Activated naive CD8-positive, alpha-beta T cell treated with anti-CD3 and anti-CD28 coated beads for 36 hours (primary cell): ENCODE measurements at regions not wholly inside any gene's neighbourhood (a gene's known extent, or its start where the extent isn't known, plus 50 kb on each side); places are given as distances from the start of the nearest gene placed in this dataset.

Source experiments
- DNase-seq: peaks from one replicate; pipeline ENCODE4 v3.0.0; 2021
- H3K27ac Mint-ChIP-seq: one replicate; pipeline ENCODE4 v1.8.0; 2022; ENCODE audit warnings: mild to moderate bottlenecking, moderate library complexity, mixed read lengths
- H3K27me3 Mint-ChIP-seq: one replicate; pipeline ENCODE4 v1.8.0; 2022; ENCODE audit warnings: mild to moderate bottlenecking, mixed read lengths
- H3K36me3 Mint-ChIP-seq: one replicate; pipeline ENCODE4 v1.8.0; 2021; ENCODE audit warnings: mild to moderate bottlenecking, mixed read lengths
- H3K4me1 Mint-ChIP-seq: one replicate; pipeline ENCODE4 v1.8.0; 2021; ENCODE audit warnings: mixed read lengths
- H3K4me3 Mint-ChIP-seq: one replicate; pipeline ENCODE4 v1.8.0; 2022; ENCODE audit warnings: mild to moderate bottlenecking, moderate library complexity, mixed read lengths
- H3K9me3 Mint-ChIP-seq: one replicate; pipeline ENCODE4 v1.8.0; 2022; ENCODE audit warnings: mixed read lengths

DNA sequence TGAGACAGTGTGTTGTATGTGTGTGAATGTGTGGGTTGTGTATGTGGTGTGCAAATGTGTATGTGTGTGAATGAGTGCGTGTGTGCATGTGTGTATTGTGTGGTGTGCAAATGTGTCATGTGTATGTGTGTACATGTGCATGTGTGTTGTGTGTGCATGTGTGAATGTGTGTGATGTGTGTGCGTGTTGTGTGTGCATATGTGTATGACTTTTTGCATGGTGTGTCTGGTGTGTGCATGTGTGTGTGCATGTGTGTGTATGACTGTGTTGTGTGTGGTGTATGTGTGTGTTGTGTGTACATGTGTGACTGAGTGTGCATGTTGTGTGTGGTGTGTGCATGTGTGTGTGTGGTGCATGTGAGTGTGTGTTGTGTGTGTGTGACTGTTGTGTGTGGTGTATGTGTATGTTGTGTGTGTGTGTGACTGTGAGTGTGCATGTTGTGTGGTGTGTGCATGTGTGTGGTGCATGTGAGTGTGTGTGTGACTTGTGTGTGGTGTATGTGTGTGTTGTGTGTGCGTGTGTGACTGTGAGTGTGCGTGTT is 268.3 kb downstream of the DCDC2C start:
- DNase-seq, result no peak
- H3K9me3 Mint-ChIP-seq, result no peaks in the 10 kb centered on the region
- H3K4me3 Mint-ChIP-seq, result no peak overlapping the region
- no peak overlapping the region for H3K27ac Mint-ChIP-seq
- no peaks in the 10 kb centered on the region for H3K4me1 Mint-ChIP-seq
- no peaks in the 10 kb centered on the region for H3K36me3 Mint-ChIP-seq
- H3K27me3 Mint-ChIP-seq, result no peaks in the 10 kb centered on the region

- H3K27me3 Mint-ChIP-seq, result no peaks in the 10 kb centered on the region
- DNase-seq, result no peak
Measured at GRCh38 chr2:3972377-3972776, 269.0 kb downstream of the DCDC2C start.

DNA sequence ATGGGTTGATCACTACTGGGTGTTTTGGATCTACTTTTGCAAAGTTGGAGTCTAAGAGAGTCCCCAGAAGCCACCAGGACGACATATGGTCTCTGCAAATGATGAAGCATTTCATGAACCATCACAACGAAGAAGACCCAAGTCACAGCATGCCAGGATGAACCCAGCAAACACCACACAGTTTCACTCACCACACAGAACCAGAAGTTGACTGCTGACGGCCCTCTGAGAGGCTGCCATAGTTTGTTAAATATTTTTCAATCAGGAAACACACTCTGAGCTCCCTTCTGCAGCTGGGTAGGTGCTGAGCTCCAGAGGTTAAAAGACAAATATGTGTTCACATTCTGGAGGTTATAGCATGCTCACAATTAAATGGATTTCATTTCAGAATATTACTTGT is 271.4 kb downstream of the DCDC2C start:
- DNase-seq, result no peak
- no peaks in the 10 kb centered on the region for H3K36me3 Mint-ChIP-seq
- no peak overlapping the region for H3K4me3 Mint-ChIP-seq
- H3K4me1 Mint-ChIP-seq, result no peaks in the 10 kb centered on the region
- peaks cover 4% of the 10 kb centered on the region for H3K9me3 Mint-ChIP-seq
- H3K27me3 Mint-ChIP-seq, result no peaks in the 10 kb centered on the region
- H3K27ac Mint-ChIP-seq, result no peak overlapping the region

More at GRCh38 chr2:3972377-3972776, 269.0 kb downstream of the DCDC2C start:
- H3K4me1 Mint-ChIP-seq, result no peaks in the 10 kb centered on the region
- H3K9me3 Mint-ChIP-seq, result no peaks in the 10 kb centered on the region
- H3K4me3 Mint-ChIP-seq, result no peak overlapping the region
- no peak overlapping the region for H3K27ac Mint-ChIP-seq
- no peaks in the 10 kb centered on the region for H3K36me3 Mint-ChIP-seq

DNA sequence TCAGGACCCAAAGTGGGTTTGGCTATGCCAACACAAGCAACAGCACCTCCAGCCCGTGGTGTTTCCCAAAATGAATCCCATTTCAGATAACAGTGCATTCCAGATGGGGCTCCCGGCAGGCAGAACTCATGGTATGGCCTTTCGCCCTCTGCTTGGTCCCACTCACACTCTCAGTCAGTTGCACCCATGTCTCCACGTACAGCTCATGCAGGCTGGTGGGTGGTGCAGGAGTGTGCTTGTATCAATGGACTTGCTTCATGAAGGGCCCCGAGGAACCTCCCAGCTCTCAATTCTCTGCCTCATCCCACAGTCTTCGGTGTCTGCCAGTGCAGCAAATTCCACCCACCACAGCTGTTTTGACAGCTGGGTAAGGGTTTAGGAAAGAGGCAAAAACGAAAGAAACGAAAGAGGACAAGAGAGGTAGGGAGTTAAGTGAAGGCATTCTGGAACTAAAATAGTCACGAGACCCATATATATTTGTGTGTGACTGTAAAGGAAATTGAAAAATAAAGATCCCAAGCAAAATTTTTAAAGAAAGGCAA is 278.1 kb downstream of the DCDC2C start:
- Mint-ChIP-seq H3K4me1 (no peaks in the 10 kb centered on the region), H3K36me3 (no peaks in the 10 kb centered on the region), H3K4me3 (no peak overlapping the region), H3K9me3 (peaks cover 4% of the 10 kb centered on the region), H3K27me3 (no peaks in the 10 kb centered on the region), H3K27ac (no peak overlapping the region)
- no peak for DNase-seq

DNA sequence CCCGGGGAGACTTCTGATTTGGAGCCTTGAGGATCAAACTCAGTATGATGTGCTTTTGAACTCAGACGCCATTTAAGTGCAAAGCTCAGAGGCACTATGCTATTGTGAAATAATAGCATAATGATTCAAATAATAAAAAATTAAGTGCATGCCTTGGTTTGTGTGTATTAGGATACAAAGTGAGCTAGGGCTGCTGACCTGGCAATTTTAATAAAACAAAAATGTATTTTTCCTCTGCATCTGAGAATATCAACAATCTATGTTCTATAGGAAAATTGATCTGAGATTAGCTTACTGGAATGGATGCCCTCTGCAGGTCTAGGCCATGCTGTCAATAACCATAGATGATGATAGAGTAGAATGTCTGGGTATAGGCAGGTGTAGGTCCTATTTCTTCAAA is 278.8 kb downstream of the DCDC2C start:
- DNase-seq, result no peak
- Mint-ChIP-seq H3K27ac (no peak overlapping the region), H3K27me3 (no peaks in the 10 kb centered on the region), H3K4me3 (no peak overlapping the region), H3K4me1 (no peaks in the 10 kb centered on the region), H3K36me3 (no peaks in the 10 kb centered on the region), H3K9me3 (peaks cover 4% of the 10 kb centered on the region)

GRCh38 chr2:3986063-3986462 is 282.7 kb downstream of the DCDC2C start:
- Mint-ChIP-seq H3K36me3 (no peaks in the 10 kb centered on the region), H3K9me3 (peaks cover 2% of the 10 kb centered on the region), H3K4me3 (no peak overlapping the region), H3K27me3 (no peaks in the 10 kb centered on the region), H3K4me1 (no peaks in the 10 kb centered on the region), H3K27ac (no peak overlapping the region)
- DNase-seq, result no peak

DNA sequence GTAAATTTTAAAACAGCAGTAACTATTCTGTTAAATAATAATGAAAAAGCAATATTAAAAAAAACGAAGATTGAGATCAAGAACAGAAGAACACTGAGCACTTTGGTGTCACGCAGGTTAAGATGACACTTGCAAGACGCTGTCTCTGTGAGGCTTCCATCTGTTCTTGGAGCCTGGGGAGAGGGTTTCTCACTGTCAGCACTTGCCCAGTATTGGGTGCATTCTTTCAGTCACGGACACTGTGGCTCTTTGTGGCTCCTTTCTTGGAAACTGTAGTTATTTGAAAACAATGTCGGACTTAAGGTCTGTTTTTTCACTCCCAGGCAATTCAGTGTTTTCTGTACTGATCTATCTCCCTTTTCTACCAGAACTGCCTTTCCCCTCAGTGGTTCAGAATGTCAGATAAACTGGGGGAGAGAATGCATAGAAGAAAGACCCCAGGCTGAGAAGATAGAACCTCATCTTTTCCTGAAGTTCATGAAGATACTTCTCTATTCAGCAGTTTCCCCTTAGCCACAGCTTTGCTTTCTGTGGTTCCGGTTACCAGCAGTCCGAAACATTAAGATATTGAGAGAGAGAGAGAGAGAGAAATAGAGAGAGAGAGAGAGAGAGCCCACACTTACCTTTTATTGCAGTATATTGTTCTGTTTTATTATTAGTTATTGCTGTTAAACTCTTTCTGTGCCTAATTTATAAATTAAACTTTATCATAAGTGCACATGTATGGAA is 283.3 kb downstream of the DCDC2C start:
- H3K36me3 Mint-ChIP-seq, result no peaks in the 10 kb centered on the region
- H3K27ac Mint-ChIP-seq, result no peak overlapping the region
- no peak for DNase-seq
- H3K27me3 Mint-ChIP-seq, result no peaks in the 10 kb centered on the region
- peaks cover 7% of the 10 kb centered on the region for H3K9me3 Mint-ChIP-seq
- H3K4me3 Mint-ChIP-seq, result no peak overlapping the region
- no peaks in the 10 kb centered on the region for H3K4me1 Mint-ChIP-seq

DNA sequence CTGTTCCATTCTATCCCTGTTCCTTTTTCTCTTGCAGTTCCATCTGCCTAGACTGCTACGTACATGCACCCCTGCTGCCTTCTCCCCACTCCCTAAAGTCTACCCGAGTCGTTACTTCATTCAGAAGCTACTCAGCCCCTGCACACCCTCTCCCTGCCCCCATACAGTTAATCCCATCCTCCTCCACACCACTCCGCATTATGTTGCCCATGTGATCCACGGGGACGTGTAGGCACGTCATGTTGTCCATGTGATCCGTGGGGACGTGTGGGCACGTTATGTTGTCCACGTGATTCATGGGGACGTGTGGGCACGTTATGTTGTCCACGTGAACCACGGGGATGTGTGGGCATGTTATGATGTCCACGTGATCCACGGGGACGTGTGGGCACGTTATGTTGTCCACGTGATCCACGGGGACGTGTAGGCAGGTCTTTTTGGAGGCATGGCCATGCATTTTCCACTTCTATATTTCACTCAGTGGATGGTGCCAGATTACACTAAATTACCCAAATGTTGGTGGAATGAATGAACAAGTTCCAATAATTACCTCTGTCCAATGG is 299.5 kb downstream of the DCDC2C start:
- Mint-ChIP-seq H3K27ac (no peak overlapping the region), H3K36me3 (no peaks in the 10 kb centered on the region), H3K9me3 (no peaks in the 10 kb centered on the region), H3K4me3 (no peak overlapping the region), H3K27me3 (no peaks in the 10 kb centered on the region), H3K4me1 (no peaks in the 10 kb centered on the region)
- DNase-seq, result no peak

GRCh38 chr2:4012197-4012596 is 308.8 kb downstream of the DCDC2C start:
- Mint-ChIP-seq H3K27ac (no peak overlapping the region), H3K27me3 (no peaks in the 10 kb centered on the region), H3K4me1 (no peaks in the 10 kb centered on the region), H3K4me3 (no peak overlapping the region), H3K9me3 (peaks cover 2% of the 10 kb centered on the region), H3K36me3 (no peaks in the 10 kb centered on the region)
- no peak for DNase-seq

DNA sequence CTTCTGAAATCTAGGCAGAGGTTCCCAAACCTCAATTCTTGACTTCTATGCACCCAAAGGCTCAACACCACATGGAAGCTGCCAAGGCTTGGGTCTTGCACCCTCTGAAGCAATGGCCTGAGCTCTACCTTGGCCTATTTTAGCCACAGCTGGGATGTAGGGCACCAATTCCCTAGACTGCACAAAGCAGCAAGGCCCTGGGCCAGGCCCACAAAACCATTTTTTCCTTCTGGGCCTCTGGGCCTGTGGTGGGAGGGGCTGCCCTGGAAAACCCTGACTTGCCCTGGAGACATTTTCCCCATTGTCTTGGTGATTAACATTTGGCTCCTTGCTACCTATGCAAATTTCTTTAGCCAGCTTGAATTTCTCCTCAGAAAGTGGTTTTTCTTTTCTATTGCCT is 315.2 kb downstream of the DCDC2C start:
- no peaks in the 10 kb centered on the region for H3K4me1 Mint-ChIP-seq
- DNase-seq, result no peak
- no peak overlapping the region for H3K4me3 Mint-ChIP-seq
- H3K36me3 Mint-ChIP-seq, result no peaks in the 10 kb centered on the region
- no peak overlapping the region for H3K27ac Mint-ChIP-seq
- peaks cover 1% of the 10 kb centered on the region for H3K9me3 Mint-ChIP-seq
- H3K27me3 Mint-ChIP-seq, result no peaks in the 10 kb centered on the region

DNA sequence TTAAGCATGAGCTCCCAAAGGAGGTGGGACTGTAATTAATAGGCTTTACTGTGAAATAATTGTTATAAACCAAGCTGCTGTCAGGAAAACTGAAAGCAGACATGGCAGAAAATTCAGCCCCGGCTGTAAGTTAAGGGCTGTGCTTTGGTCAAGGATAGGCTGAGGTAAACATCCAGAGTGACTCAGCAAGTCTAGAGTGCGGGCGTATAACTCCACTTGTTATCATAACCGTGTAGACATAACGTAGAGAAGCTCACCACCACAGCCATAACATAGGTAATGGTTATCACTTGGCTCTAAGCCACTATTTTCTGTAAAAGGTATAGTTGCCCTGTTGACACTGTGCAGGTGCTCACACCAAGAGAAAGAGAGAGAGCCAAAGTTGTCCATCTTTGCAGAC is 316.8 kb downstream of the DCDC2C start:
- Mint-ChIP-seq H3K9me3 (peaks cover 1% of the 10 kb centered on the region), H3K36me3 (no peaks in the 10 kb centered on the region), H3K4me1 (no peaks in the 10 kb centered on the region), H3K27ac (no peak overlapping the region), H3K27me3 (no peaks in the 10 kb centered on the region), H3K4me3 (no peak overlapping the region)
- no peak for DNase-seq

- H3K4me1 Mint-ChIP-seq, result no peaks in the 10 kb centered on the region
- peaks cover 1% of the 10 kb centered on the region for H3K9me3 Mint-ChIP-seq
- DNase-seq, result no peak
- H3K36me3 Mint-ChIP-seq, result no peaks in the 10 kb centered on the region
- H3K4me3 Mint-ChIP-seq, result no peak overlapping the region
- H3K27ac Mint-ChIP-seq, result no peak overlapping the region
- H3K27me3 Mint-ChIP-seq, result no peaks in the 10 kb centered on the region
Measured at GRCh38 chr2:4020649-4021048, 317.3 kb downstream of the DCDC2C start.

- DNase-seq, result no peak
- no peaks in the 10 kb centered on the region for H3K27me3 Mint-ChIP-seq
- no peak overlapping the region for H3K27ac Mint-ChIP-seq
- H3K36me3 Mint-ChIP-seq, result no peaks in the 10 kb centered on the region
- no peak overlapping the region for H3K4me3 Mint-ChIP-seq
- no peaks in the 10 kb centered on the region for H3K4me1 Mint-ChIP-seq
- H3K9me3 Mint-ChIP-seq, result peaks cover 3% of the 10 kb centered on the region
Measured at GRCh38 chr2:4024605-4025004, 321.2 kb downstream of the DCDC2C start.

GRCh38 chr2:4029081-4029480 is 325.7 kb downstream of the DCDC2C start:
- Mint-ChIP-seq H3K36me3 (no peaks in the 10 kb centered on the region), H3K4me1 (no peaks in the 10 kb centered on the region), H3K27me3 (no peaks in the 10 kb centered on the region), H3K27ac (no peak overlapping the region), H3K4me3 (no peak overlapping the region), H3K9me3 (peaks cover 2% of the 10 kb centered on the region)
- DNase-seq, result no peak

DNA sequence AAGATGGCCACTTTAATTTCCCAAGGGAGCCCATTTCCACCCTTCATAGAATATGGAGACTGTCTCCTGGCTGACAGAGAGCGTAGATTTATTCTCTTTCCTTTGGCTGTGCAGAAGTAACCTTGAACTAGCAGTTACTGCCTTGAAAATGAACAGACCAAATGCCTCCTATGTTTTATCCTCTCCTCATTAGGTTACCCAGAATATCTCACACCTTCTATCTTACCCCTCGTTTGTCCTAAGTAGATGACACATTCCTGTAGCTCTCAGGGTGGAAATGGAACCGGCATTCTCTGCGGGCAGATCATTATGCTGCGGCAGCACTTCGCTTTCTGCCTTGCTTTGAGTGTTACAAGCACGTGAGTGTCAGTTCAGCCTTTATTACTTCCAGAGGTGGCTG is 336.5 kb downstream of the DCDC2C start:
- Mint-ChIP-seq H3K27me3 (no peaks in the 10 kb centered on the region), H3K27ac (no peak overlapping the region), H3K4me1 (no peaks in the 10 kb centered on the region), H3K4me3 (no peak overlapping the region), H3K36me3 (no peaks in the 10 kb centered on the region), H3K9me3 (peaks cover 5% of the 10 kb centered on the region)
- no peak for DNase-seq
